ENCODE measurements at regions not wholly inside any gene's neighbourhood (a gene's known extent, or its start where the extent isn't known, plus 50 kb on each side); places are given as distances from the start of the nearest gene placed in this dataset.
A peak's percentile ranks its signal among the peaks of the same experiment; 100 is the strongest.

DNA sequence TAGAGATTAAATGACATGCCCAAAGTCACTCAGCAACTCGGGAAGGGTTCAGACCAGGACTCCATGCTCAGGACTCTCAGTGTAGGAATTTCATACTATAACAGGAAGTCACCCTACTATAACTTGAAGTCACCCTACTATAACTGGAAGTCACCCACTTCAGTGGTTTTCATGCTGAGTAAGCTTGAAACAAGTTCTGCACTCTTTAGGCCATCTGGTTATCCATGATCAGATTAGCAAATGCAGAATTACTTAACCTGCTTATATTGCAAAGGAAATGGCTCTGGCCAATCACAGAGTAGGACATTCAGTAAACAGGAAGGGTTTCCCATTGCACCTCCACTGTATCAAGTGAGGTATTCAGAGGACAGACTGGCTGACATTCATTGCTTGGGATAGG is 1240.4 kb downstream of the GATA3 start:
- Mint-ChIP-seq H3K4me1 (ENCODE audit: low read depth) (peaks cover 18% of the 10 kb centered on the region), H3K4me3 (no peak overlapping the region), H3K9me3 (no peaks in the 10 kb centered on the region), H3K27me3 (no peaks in the 10 kb centered on the region), H3K27ac (no peak overlapping the region), H3K36me3 (ENCODE audit: low read depth) (no peaks in the 10 kb centered on the region)
- DNase-seq = peak; percentile 13
- intact Hi-C loops (cut with micrococcal nuclease) = no loop called here
- CTCF ChIA-PET = interaction anchor here (1.1 to 1.5 kb wide), 3 partner anchors 8 to 1769 kb away, joined by 3 to 7 read pairs (median 4); no protein-coding TSS in a partner anchor
- POLR2A ChIA-PET = no interaction called here
- TF ChIP-seq, protein P1, sequence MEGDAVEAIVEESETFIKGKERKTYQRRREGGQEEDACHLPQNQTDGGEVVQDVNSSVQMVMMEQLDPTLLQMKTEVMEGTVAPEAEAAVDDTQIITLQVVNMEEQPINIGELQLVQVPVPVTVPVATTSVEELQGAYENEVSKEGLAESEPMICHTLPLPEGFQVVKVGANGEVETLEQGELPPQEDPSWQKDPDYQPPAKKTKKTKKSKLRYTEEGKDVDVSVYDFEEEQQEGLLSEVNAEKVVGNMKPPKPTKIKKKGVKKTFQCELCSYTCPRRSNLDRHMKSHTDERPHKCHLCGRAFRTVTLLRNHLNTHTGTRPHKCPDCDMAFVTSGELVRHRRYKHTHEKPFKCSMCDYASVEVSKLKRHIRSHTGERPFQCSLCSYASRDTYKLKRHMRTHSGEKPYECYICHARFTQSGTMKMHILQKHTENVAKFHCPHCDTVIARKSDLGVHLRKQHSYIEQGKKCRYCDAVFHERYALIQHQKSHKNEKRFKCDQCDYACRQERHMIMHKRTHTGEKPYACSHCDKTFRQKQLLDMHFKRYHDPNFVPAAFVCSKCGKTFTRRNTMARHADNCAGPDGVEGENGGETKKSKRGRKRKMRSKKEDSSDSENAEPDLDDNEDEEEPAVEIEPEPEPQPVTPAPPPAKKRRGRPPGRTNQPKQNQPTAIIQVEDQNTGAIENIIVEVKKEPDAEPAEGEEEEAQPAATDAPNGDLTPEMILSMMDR (IDR thresholded peaks at IDR 0.05) = no peak
- ATAC-seq = peak; percentile 90

DNA sequence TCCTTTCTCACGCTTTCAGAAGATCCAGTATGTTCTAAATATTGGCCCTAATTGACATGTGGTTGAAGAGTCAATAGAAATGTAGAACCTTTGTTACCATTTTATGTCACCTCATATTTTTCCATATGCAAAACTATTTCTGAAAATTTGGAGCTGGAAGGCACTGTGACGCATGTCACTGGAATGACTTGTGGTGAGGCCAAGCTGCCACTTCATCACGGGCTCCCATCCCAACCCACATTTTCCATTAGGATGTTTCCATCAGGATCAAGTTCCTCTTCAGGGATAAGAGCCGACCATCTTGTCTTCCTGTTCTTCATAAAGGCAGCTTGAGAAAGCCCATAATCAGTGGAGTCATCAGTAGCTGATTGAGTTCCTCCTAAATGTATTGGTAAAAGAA is 1241.7 kb downstream of the GATA3 start:
- H3K4me1 Mint-ChIP-seq (ENCODE audit: low read depth) = peaks cover 18% of the 10 kb centered on the region
- H3K4me3 Mint-ChIP-seq = no peak overlapping the region
- no peaks in the 10 kb centered on the region for H3K27me3 Mint-ChIP-seq
- DNase-seq (no peak), ATAC-seq (no peak)
- intact Hi-C loops (cut with micrococcal nuclease) = no loop called here
- ChIA-PET POLR2A (interaction anchor here (0.6 kb wide), 1 partner anchor 1874 kb away, joined by 3 read pairs; no protein-coding TSS in a partner anchor), CTCF (no interaction called here)
- H3K9me3 Mint-ChIP-seq = no peaks in the 10 kb centered on the region
- H3K27ac Mint-ChIP-seq = no peak overlapping the region
- no peaks in the 10 kb centered on the region for H3K36me3 Mint-ChIP-seq (ENCODE audit: low read depth)
- TF ChIP-seq, protein P1 (IDR thresholded peaks at IDR 0.05) = no peak

DNA sequence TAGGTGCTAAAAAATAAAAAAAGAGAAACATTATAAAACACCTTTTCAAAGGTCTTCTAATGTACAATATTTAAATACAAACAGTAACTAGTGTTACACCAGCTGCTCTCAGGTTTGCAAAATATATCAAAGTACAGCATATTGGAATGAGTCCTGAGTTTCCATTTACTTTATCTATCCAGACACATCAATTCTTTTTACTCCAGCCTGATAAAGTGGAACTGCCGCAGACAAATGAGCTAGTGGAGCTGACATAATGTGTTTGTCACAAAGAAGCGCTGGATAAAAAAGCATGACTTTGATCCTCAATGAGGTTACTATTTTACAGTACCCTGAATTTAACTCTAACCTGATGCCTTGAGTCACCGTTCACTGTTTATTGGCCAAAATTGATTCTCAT is 1243.1 kb downstream of the GATA3 start:
- TF ChIP-seq, protein P1 (IDR thresholded peaks at IDR 0.05) = no peak
- Mint-ChIP-seq H3K36me3 (ENCODE audit: low read depth) (no peaks in the 10 kb centered on the region), H3K4me1 (ENCODE audit: low read depth) (peaks cover 18% of the 10 kb centered on the region), H3K27me3 (no peaks in the 10 kb centered on the region), H3K27ac (no peak overlapping the region), H3K4me3 (no peak overlapping the region), H3K9me3 (no peaks in the 10 kb centered on the region)
- ChIA-PET POLR2A (interaction anchor here (0.6 kb wide), 1 partner anchor 1961 kb away, joined by 3 read pairs; no protein-coding TSS in a partner anchor), CTCF (no interaction called here)
- intact Hi-C loops (cut with micrococcal nuclease) = no loop called here
- ATAC-seq (no peak), DNase-seq (no peak)

DNA sequence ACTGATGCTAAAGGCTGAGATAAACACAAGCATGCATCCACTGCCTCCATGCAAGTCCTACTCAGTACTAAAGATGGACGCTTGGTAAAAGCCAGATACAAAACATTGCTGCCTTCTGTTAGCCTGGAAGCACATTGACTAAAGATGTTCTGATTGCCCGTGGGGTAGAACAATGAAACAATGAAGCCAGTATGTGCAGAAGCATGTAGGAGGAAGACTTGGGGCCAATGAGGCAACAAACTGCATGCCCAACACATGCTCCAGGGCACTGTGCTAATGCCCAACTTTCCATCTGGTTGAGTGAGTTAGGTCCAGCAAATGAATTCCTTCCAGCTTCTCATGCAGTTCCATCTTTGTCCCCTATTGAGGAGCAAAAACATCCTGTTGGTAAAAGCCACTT is 1245.5 kb downstream of the GATA3 start:
- DNase-seq (no peak), ATAC-seq (no peak)
- no peaks in the 10 kb centered on the region for H3K36me3 Mint-ChIP-seq (ENCODE audit: low read depth)
- H3K4me3 Mint-ChIP-seq = no peak overlapping the region
- no peaks in the 10 kb centered on the region for H3K27me3 Mint-ChIP-seq
- TF ChIP-seq, protein P1 (IDR thresholded peaks at IDR 0.05) = no peak
- CTCF ChIA-PET = no interaction called here
- POLR2A ChIA-PET = no interaction called here
- H3K27ac Mint-ChIP-seq = no peak overlapping the region
- intact Hi-C loops (cut with micrococcal nuclease) = loop anchor here (5.0 kb wide), 3 partner anchors 1258 to 1773 kb away; no protein-coding TSS in a partner anchor
- no peaks in the 10 kb centered on the region for H3K9me3 Mint-ChIP-seq
- peaks cover 6% of the 10 kb centered on the region for H3K4me1 Mint-ChIP-seq (ENCODE audit: low read depth)

DNA sequence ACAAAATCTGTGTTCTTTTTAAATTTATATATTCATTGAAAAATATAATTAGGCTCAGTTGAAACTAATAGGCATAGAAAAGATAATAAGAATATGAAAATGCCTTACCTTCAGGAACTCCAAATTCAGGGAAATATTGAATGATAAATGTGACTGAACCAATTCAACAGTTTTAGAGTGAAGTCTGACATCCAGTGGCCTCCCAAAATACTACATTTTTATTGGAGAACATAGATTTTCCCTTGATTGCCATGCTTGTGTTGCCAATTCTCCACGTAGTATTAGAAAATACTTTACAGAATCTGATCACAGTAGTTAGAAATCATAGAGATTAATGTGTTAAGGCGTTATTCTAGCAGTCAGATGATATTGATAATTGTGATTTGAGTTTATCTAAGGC is 1246.7 kb downstream of the GATA3 start:
- ChIA-PET POLR2A (no interaction called here), CTCF (no interaction called here)
- no peak for ATAC-seq
- Mint-ChIP-seq H3K4me1 (ENCODE audit: low read depth) (no peaks in the 10 kb centered on the region), H3K36me3 (ENCODE audit: low read depth) (no peaks in the 10 kb centered on the region), H3K4me3 (no peak overlapping the region), H3K9me3 (no peaks in the 10 kb centered on the region), H3K27ac (no peak overlapping the region), H3K27me3 (peaks cover 5% of the 10 kb centered on the region)
- intact Hi-C loops (cut with micrococcal nuclease) = loop anchor here (5.0 kb wide), 3 partner anchors 1259 to 1774 kb away; no protein-coding TSS in a partner anchor
- no peak for DNase-seq
- TF ChIP-seq, protein P1 (IDR thresholded peaks at IDR 0.05) = no peak

Data from activated CD8-positive, alpha-beta T cell treated with anti-CD3 and anti-CD28 coated beads for 36 hours (primary cell).